LNCaP clone FGC (cell line): ENCODE measurements at regions not wholly inside any gene's neighbourhood (a gene's known extent, or its start where the extent isn't known, plus 50 kb on each side); places are given as distances from the start of the nearest gene placed in this dataset.
"Not testable (repeated sequence)": the region's sequence is repeated elsewhere in the genome, so short reads cannot be mapped to it uniquely, and the experiment has no call there.

Experiments used
- DNase-seq: peaks from one replicate; pipeline ENCODE4 v3.0.0-alpha.2; 2011; ENCODE audit warnings: low read depth
- H3K4me3 ChIP-seq: 2 replicates; pipeline ENCODE4 v1.5.1; 2011; ENCODE audit warnings: mild to moderate bottlenecking, low read depth, low read length, control low read depth
- TF ChIP-seq, protein P1 (sequence below): IDR thresholded peaks from 2 replicates; pipeline ENCODE4 v1.5.1; 2012; ENCODE audit warnings: mild to moderate bottlenecking; ENCODE audit not compliant: control insufficient read depth, insufficient read depth; ENCODE audit errors: extremely low read depth

DNA sequence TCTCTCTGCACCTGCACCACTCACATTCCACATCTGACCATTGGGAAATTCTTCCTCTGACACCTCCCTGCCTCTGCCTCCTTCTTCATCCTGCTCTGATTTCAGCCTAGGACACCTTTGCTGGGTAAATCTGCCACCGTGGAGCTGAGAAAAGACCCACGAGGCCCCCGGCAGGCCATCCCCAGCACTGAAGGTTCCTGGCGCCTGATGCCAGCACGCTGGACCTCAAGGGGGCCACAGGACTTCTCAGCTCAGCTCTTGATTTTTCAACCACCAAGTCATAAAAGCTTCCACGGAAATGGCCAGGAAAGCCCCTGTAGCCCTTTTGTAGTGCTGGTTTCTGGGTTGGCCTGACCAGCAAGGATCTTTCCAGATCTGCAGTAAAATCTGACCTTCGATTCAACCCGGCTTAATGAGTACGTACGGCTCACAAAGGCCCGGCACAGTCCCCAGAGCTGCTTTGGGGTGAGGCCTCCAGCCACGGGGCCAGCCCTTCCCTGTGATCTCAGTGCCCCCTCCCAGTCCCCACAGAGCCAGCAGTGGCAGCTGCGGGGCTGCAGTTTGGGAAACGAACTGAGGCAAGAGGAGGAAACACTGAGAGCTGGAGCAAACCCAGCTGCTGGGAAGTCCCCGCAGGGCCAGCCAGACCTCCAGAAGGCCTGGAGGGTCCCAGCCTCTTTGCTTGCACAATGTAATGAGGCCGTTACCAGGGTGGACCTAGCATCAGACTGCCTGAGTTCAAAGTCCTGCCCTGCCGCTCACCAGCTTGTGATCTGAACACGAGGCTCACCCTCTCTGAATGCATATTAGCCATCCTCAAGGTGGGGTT is 157.5 kb downstream of the BMP7 start:
- DNase-seq, result no peak
- TF ChIP-seq, protein P1, sequence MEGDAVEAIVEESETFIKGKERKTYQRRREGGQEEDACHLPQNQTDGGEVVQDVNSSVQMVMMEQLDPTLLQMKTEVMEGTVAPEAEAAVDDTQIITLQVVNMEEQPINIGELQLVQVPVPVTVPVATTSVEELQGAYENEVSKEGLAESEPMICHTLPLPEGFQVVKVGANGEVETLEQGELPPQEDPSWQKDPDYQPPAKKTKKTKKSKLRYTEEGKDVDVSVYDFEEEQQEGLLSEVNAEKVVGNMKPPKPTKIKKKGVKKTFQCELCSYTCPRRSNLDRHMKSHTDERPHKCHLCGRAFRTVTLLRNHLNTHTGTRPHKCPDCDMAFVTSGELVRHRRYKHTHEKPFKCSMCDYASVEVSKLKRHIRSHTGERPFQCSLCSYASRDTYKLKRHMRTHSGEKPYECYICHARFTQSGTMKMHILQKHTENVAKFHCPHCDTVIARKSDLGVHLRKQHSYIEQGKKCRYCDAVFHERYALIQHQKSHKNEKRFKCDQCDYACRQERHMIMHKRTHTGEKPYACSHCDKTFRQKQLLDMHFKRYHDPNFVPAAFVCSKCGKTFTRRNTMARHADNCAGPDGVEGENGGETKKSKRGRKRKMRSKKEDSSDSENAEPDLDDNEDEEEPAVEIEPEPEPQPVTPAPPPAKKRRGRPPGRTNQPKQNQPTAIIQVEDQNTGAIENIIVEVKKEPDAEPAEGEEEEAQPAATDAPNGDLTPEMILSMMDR, result no peak
- H3K4me3 ChIP-seq, result no peak overlapping the region

DNA sequence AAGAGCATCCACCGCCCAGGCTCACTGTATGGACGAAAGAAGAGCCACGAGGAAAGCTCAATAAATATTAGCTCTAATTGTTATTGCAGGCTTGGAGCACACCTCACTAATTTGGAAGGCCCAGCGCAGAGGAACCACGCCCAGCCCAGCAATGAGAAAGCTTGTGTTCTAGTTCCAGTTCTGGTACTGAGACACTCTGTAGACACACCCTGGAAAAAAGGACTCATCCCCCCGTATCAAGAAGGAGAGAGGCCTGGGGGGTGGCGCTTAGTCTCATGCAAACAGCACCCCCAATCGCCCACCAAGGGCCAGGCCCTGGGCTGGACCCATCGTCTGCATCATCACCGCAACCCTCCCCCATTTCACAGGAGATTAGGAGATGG is 156.9 kb downstream of the BMP7 start:
- no peak overlapping the region for H3K4me3 ChIP-seq
- TF ChIP-seq, protein P1, result no peak
- DNase-seq, result no peak

DNA sequence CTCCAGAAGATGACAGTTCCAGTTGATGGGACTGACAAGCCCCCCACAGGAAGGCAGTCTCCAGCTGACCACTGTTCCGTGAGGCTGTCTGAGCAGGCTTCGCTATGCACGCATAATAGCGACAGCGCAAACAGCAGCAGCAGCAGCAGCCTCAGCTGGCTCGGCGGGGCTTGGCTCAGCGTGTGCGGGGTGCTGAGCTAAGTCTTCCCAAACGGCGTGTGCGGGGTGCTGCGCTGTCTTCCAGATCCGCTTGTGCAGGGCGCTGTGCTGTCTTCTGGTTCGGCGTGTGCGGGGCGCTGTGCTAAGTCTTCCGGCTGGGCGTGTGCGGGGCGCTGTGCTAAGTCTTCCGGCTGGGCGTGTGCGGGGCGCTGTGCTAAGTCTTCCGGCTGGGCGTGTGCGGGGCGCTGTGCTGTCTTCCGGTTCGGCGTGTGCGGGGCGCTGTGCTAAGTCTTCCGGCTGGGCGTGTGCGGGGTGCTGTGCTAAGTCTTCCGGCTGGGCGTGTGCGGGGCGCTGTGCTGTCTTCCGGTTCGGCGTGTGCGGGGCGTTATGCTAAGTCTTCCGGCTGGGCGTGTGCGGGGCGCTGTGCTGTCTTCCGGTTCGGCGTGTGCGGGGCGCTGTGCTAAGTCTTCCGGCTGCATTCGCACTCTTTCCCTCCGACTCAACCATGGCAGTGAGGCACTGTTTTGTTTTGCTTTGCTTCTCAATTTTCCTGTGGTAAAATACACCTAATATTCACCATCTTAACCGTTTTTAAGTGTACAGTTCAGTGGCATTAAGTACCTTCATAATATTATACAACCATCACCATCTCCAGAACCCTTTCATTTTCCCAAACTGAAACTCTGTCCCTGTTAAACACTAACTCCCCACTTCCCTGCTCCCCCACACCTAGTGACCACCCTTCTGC is 156.1 kb downstream of the BMP7 start:
- H3K4me3 ChIP-seq, DNase-seq: not testable (repeated sequence)

DNA sequence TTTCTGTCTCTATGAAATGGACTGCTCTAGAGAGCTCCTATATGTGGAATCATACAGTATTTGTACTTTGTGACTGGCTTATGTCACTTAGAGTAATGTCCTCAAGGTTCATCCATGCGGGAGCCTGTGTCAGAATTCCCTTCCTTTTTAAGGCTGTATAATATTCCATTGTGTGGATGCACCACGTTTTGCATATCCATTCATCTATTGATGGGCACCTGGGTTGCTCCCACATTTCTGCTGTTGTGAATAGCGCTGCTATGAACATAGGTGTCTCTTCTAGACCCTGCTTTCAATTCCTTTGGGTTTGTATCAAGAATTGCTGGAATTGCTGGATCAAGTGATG is 155.4 kb downstream of the BMP7 start:
- DNase-seq, result no peak
- H3K4me3 ChIP-seq, result no peak overlapping the region
- TF ChIP-seq, protein P1, result no peak

DNA sequence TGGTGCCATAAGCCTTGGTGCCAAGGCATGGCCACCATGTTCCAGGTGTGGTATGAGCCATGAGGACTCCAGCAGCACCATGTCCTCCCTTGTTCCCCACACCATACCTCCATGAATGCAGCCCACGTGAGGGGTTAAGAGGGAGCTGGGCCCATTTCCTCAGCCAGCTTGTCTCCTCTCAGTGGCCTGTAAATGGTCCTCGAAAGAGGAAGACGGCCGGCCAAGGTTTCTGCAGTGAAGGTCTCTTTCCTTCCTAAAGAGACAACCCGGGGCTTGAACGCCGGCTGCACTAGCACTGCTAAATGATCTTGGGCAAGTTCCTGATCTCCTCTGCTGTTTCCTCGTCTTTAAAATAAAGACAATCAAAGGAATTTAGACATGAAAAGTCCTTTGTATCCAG is 154.0 kb downstream of the BMP7 start:
- TF ChIP-seq, protein P1, result no peak
- no peak overlapping the region for H3K4me3 ChIP-seq
- no peak for DNase-seq

DNA sequence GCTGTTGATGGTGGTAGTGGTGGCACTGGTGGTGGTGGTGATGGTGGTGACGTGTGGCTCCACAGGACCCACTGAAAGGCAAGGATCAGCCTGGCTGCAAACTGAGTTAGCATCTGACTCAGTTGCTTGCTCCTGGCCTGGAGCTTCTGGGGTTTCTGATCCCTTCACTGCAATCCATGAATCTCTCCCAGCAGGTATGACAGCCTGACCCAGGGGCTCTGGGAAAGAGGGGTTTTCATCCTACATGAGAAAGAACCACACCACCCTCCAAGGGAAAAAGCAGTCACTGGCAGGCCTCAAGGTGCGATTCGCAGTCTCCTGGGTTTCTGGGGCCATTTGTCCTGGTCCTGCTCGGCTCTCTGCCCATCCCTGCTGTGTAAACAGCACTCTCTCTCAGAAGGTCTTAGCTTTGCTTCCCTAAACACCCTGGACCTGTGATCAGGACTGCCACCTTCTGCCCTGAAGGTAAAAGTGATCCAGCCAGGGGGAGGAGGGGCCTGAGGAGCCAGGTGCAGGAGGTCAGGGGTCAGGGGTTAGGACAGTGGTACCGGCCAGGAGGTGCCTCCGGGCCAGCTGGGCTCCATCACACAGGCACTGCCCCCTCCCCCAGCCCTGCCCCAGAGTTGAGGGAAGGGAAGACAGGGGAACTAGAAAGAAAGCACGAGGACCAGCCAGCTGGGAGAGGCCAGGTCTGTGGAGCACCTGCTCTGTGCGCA is 152.0 kb downstream of the BMP7 start:
- TF ChIP-seq, protein P1, result no peak
- no peak for DNase-seq
- H3K4me3 ChIP-seq, result no peak overlapping the region

DNA sequence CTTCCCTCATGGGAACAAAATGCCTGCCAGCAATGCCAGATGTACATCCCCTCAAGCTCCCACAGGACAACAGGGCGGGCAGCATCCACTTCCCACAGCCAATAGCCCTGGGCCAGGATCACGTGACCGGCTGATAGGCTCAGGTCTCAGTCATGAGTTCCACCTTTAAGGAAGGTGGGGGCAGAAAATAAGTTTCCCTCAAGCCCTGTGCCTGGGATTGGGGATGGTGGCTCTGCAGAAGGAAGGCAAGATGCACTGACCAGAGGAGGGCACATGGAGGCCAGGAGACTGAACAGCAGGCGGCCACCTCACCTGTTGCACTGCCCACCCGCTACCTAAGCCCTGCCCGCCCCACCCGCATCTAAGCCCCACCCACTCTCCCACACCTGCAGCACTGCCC is 149.1 kb downstream of the BMP7 start:
- no peak for DNase-seq
- TF ChIP-seq, protein P1, result no peak
- no peak overlapping the region for H3K4me3 ChIP-seq
